Natural killer cell (primary cell): ENCODE measurements at regions not wholly inside any gene's neighbourhood (a gene's known extent, or its start where the extent isn't known, plus 50 kb on each side); places are given as distances from the start of the nearest gene placed in this dataset.

Experiments used
- ATAC-seq, 3 donors: fragments of 150-1000 bp in 2 of 3; fragments of 200-7000 bp in 1 of 3; cut with Tn5 transposase; 1 replicate in 1 of 3; 2 replicates in 2 of 3; pipeline ENCODE4 v1.10.0; 2021; ENCODE audit warnings: mild to moderate bottlenecking in 2 of 3, moderate library complexity in 2 of 3
- DNase-seq, 2 donors: peaks; one replicate each; pipeline versions ENCODE4 v3.0.0 to v3.0.0-alpha.2; 2013 to 2021; ENCODE audit warnings: mixed read lengths in 1 of 2
- H3K27ac ChIP-seq: one replicate; pipeline ENCODE4 v1.5.1; 2013; ENCODE audit warnings: mild to moderate bottlenecking, low read length
- H3K27me3 ChIP-seq: one replicate; pipeline ENCODE4 v1.6.1; 2013; ENCODE audit warnings: low read length; ENCODE audit not compliant: control insufficient read depth, insufficient read depth
- H3K36me3 ChIP-seq: one replicate; pipeline ENCODE4 v1.6.1; 2013; ENCODE audit warnings: low read length; ENCODE audit not compliant: control insufficient read depth, insufficient read depth
- H3K4me1 ChIP-seq: one replicate; pipeline ENCODE4 v1.6.1; 2013; ENCODE audit warnings: low read length; ENCODE audit not compliant: control insufficient read depth, insufficient read depth
- H3K4me3 ChIP-seq: one replicate; pipeline ENCODE4 v1.5.1; 2013; ENCODE audit warnings: low read length
- H3K9me3 ChIP-seq: one replicate; pipeline ENCODE4 v1.6.1; 2013; ENCODE audit warnings: low read length; ENCODE audit not compliant: control insufficient read depth, insufficient read depth
- H3K27ac Mint-ChIP-seq, 2 donors: one replicate each; pipeline ENCODE4 v1.8.0; 2022; ENCODE audit warnings: mild to moderate bottlenecking in 2 of 2, mixed read lengths in 2 of 2, moderate library complexity in 1 of 2
- H3K27me3 Mint-ChIP-seq, 2 donors: one replicate each; pipeline ENCODE4 v1.8.0; 2022; ENCODE audit warnings: low read depth in 2 of 2, mixed read lengths in 2 of 2
- H3K36me3 Mint-ChIP-seq: one replicate; pipeline ENCODE4 v1.8.0; 2022; ENCODE audit warnings: mixed read lengths
- H3K4me1 Mint-ChIP-seq, 2 donors: one replicate each; pipeline ENCODE4 v1.8.0; 2022; ENCODE audit warnings: mixed read lengths in 2 of 2
- H3K4me3 Mint-ChIP-seq: one replicate; pipeline ENCODE4 v1.8.0; 2022; ENCODE audit warnings: mild to moderate bottlenecking, moderate library complexity, mixed read lengths
- H3K9me3 Mint-ChIP-seq, 2 donors: one replicate each; pipeline ENCODE4 v1.8.0; 2022; ENCODE audit warnings: mixed read lengths in 2 of 2
- WGBS: methylation state at CpG from one replicate; pipeline ENCODE4 v1.1.7; 2013; ENCODE audit warnings: missing lambda C conversion rate; ENCODE audit not compliant: insufficient coverage; 5-methylcytosine and 5-hydroxymethylcytosine counted together
- intact Hi-C: fragments of 100-400 bp; cut with micrococcal nuclease; formaldehyde crosslinking; loops from one replicate; pipeline ENCODE4 v1.14.2; 2022
- TF ChIP-seq, protein P1 (sequence below): fragments of 200-600 bp; IDR thresholded peaks from one replicate; pipeline ENCODE4 v1.8.0; 2022; ENCODE audit warnings: antibody characterized with exemption

DNA sequence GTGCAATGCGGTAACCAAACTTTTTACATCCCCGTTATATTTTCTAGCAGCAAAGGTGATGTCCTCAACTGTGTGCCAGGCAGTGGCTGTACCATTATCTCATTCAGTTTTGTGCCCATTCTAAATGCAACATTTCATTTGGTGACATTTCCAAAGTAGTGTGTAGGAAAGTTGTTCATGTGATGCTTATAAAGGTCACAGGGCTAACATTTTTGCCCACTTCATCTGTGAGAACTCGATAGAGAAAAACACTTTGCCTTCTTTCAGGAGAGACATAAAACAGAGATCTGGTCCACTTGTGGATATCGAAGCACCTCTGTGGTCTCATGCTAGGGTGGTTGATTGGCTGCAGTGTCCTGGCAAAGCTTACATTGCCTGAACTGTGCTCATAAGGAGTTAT is 414.2 kb upstream of the PDE3A start:
- no peaks in the 10 kb centered on the region for H3K27me3 ChIP-seq
- Mint-ChIP-seq H3K4me3 (no peak overlapping the region), H3K27ac (no peak overlapping the region), H3K36me3 (no peaks in the 10 kb centered on the region), H3K4me1 (no peaks in the 10 kb centered on the region), H3K9me3 (no peaks in the 10 kb centered on the region), H3K27me3 (no peaks in the 10 kb centered on the region)
- TF ChIP-seq, protein P1, sequence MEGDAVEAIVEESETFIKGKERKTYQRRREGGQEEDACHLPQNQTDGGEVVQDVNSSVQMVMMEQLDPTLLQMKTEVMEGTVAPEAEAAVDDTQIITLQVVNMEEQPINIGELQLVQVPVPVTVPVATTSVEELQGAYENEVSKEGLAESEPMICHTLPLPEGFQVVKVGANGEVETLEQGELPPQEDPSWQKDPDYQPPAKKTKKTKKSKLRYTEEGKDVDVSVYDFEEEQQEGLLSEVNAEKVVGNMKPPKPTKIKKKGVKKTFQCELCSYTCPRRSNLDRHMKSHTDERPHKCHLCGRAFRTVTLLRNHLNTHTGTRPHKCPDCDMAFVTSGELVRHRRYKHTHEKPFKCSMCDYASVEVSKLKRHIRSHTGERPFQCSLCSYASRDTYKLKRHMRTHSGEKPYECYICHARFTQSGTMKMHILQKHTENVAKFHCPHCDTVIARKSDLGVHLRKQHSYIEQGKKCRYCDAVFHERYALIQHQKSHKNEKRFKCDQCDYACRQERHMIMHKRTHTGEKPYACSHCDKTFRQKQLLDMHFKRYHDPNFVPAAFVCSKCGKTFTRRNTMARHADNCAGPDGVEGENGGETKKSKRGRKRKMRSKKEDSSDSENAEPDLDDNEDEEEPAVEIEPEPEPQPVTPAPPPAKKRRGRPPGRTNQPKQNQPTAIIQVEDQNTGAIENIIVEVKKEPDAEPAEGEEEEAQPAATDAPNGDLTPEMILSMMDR = no peak
- peaks cover 3% of the 10 kb centered on the region for H3K9me3 ChIP-seq
- no peaks in the 10 kb centered on the region for H3K4me1 ChIP-seq
- WGBS = 87% methylated on average over 4 of the region's 4 CpGs
- intact Hi-C loops = no loop called here
- no peaks in the 10 kb centered on the region for H3K36me3 ChIP-seq
- no peak overlapping the region for H3K27ac ChIP-seq
- no peak overlapping the region for H3K4me3 ChIP-seq
- ATAC-seq (no peak), DNase-seq (no peak)

- H3K36me3 ChIP-seq = no peaks in the 10 kb centered on the region
- TF ChIP-seq, protein P1 = no peak
- H3K27ac Mint-ChIP-seq = no peak overlapping the region
- no peaks in the 10 kb centered on the region for H3K4me1 ChIP-seq
- DNase-seq (no peak), ATAC-seq (no peak)
- no peaks in the 10 kb centered on the region for H3K9me3 Mint-ChIP-seq
- H3K4me1 Mint-ChIP-seq = no peaks in the 10 kb centered on the region
- H3K9me3 ChIP-seq = no peaks in the 10 kb centered on the region
- H3K36me3 Mint-ChIP-seq = no peaks in the 10 kb centered on the region
- H3K27me3 Mint-ChIP-seq = no peaks in the 10 kb centered on the region
- intact Hi-C loops = no loop called here
- WGBS = 82% methylated on average over 4 of the region's 6 CpGs
- H3K27me3 ChIP-seq = no peaks in the 10 kb centered on the region
- no peak overlapping the region for H3K4me3 ChIP-seq
- no peak overlapping the region for H3K27ac ChIP-seq
- H3K4me3 Mint-ChIP-seq = no peak overlapping the region
Measured at GRCh38 chr12:19957308-19958125, 410.8 kb upstream of the PDE3A start.

DNA sequence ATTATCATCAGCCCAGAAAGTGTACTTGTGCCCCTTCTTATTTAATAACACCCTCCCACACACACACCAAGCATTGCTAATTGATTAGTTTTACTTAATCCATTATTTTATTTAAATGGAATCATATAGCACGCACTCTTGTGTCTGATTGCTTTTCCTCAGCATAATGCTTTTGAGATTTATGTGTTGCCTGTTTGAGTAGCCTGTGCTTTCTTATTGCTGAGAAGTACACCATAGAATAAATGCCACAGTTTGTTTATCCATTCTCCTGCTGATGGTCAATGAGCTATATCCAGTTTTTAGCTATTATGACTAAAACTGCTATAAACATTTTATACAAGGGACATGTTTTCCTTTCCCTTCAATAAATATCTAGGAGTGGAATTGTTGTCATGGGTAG is 409.9 kb upstream of the PDE3A start:
- 100% methylated on average over 1 of the region's 1 CpG for WGBS
- Mint-ChIP-seq H3K9me3 (no peaks in the 10 kb centered on the region), H3K4me1 (no peaks in the 10 kb centered on the region), H3K27ac (no peak overlapping the region), H3K4me3 (no peak overlapping the region), H3K27me3 (no peaks in the 10 kb centered on the region), H3K36me3 (no peaks in the 10 kb centered on the region)
- Histone ChIP-seq H3K9me3 (no peaks in the 10 kb centered on the region), H3K27ac (no peak overlapping the region), H3K4me3 (no peak overlapping the region), H3K36me3 (no peaks in the 10 kb centered on the region), H3K4me1 (no peaks in the 10 kb centered on the region), H3K27me3 (no peaks in the 10 kb centered on the region)
- intact Hi-C loops = no loop called here
- DNase-seq (no peak), ATAC-seq (no peak)
- TF ChIP-seq, protein P1 = no peak

GRCh38 chr12:19959353-19959752 is 409.0 kb upstream of the PDE3A start:
- Mint-ChIP-seq H3K27ac (no peak overlapping the region), H3K27me3 (no peaks in the 10 kb centered on the region), H3K4me1 (no peaks in the 10 kb centered on the region), H3K4me3 (no peak overlapping the region), H3K36me3 (no peaks in the 10 kb centered on the region), H3K9me3 (no peaks in the 10 kb centered on the region)
- H3K4me1 ChIP-seq = no peaks in the 10 kb centered on the region
- no peaks in the 10 kb centered on the region for H3K36me3 ChIP-seq
- H3K9me3 ChIP-seq = no peaks in the 10 kb centered on the region
- H3K27me3 ChIP-seq = no peaks in the 10 kb centered on the region
- no peak overlapping the region for H3K27ac ChIP-seq
- no peak for ATAC-seq
- DNase-seq = no peak
- intact Hi-C loops = no loop called here
- no peak overlapping the region for H3K4me3 ChIP-seq
- WGBS = no CpG with 5 or more reads among the region's 1 CpG
- TF ChIP-seq, protein P1 = no peak
